D721Med (cell line): ENCODE measurements at regions not wholly inside any gene's neighbourhood (a gene's known extent, or its start where the extent isn't known, plus 50 kb on each side); places are given as distances from the start of the nearest gene placed in this dataset.

Experiments
- DNase-seq: peaks from one replicate; pipeline ENCODE4 v3.0.0; 2011; ENCODE audit warnings: low spot score; ENCODE audit not compliant: insufficient read length
- FAIRE-seq: peaks from 2 replicates; lab custom pipeline; 2011; peaks lifted over from hg19 to GRCh38; lab: Jason Lieb, UNC
- TF ChIP-seq, protein P1 (sequence below): IDR thresholded peaks from 2 replicates; pipeline ENCODE4 v1.5.1; 2012; ENCODE audit warnings: mild to moderate bottlenecking, control low read depth; ENCODE audit not compliant: insufficient read depth; ENCODE audit errors: missing control alignments

DNA sequence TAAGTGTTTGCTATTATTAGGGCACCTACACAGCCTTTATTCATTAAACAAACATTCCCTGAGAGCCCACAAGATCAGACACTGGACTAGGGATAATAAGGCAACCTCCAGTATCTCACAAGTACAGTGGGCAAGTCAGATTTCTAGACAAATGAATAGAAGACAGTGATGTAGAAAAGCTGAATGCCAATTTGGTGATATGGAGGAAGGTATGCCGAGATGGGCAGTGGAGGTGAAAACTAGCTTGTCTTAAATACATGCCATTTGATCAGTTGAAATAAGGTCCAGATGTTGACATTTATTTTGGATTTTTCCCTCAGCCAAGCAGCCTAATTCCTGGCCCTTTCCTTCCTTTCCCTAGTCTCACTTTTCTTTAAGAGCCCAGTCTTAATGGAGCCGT is 130.3 kb downstream of the RXFP2 start:
- DNase-seq (no peak), FAIRE-seq (no peak)
- TF ChIP-seq, protein P1, sequence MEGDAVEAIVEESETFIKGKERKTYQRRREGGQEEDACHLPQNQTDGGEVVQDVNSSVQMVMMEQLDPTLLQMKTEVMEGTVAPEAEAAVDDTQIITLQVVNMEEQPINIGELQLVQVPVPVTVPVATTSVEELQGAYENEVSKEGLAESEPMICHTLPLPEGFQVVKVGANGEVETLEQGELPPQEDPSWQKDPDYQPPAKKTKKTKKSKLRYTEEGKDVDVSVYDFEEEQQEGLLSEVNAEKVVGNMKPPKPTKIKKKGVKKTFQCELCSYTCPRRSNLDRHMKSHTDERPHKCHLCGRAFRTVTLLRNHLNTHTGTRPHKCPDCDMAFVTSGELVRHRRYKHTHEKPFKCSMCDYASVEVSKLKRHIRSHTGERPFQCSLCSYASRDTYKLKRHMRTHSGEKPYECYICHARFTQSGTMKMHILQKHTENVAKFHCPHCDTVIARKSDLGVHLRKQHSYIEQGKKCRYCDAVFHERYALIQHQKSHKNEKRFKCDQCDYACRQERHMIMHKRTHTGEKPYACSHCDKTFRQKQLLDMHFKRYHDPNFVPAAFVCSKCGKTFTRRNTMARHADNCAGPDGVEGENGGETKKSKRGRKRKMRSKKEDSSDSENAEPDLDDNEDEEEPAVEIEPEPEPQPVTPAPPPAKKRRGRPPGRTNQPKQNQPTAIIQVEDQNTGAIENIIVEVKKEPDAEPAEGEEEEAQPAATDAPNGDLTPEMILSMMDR = no peak

DNA sequence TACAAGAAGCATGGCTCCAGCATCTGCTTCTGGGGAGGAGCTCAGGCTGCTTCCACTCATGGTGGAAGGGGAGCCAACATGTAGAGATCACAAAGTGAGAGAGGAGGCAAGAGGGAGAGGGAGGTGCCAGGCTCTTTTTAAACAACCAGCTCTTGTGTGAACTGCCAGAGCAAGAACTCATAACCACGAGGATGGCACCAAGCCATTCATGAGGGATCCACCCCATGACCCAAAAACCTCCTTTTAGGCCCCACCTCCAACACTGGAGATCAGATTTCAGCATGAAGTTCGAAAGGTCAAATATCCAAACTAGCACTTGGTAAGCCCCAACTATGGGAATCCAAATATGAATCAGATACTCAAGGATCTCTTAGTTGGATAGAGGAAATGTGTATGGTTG is 131.2 kb downstream of the RXFP2 start:
- TF ChIP-seq, protein P1 = no peak
- no peak for DNase-seq
- FAIRE-seq = no peak

GRCh38 chr13:31873145-31873544 is 133.8 kb downstream of the RXFP2 start:
- TF ChIP-seq, protein P1 = no peak
- DNase-seq (no peak), FAIRE-seq (no peak)

DNA sequence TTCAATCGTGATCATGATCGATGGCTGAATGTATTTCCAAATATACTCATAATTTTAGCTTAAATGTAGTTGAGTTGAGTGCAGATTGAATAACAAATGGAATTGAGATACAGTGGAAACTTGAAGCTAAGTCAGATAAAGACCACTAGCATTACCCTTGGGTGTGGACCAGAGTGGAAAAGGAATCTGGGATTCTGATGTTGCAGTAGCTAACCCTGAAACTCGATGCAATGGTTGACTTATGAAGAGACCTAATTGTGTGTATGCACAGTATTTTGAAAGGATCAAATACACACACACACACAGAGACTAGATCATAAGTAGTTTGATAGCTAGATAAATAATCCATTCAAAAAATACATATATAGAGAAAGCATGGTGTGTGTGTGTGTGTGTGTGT is 135.8 kb downstream of the RXFP2 start:
- FAIRE-seq (peak; percentile 79), DNase-seq (no peak)
- TF ChIP-seq, protein P1 = no peak

DNA sequence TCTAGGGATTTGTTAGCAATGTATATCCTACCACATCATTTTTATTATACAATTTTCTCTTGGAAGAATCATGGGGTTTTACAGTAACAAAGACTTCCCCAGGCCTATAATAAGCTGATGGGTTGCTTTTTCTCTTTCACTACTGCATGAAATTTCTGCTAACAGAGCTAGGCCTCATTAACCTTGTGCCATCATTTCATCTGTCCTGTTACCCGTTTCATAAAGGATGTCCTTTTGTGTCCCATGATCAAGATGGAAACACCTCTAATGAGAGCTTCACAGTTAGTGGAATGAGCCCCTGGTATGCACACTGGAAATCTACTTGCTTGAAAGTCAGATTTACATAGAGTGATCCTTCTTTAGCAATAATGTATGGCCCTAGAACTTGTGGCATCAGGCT is 138.7 kb downstream of the RXFP2 start:
- DNase-seq = no peak
- TF ChIP-seq, protein P1 = no peak
- no peak for FAIRE-seq

GRCh38 chr13:31878495-31878894 is 139.2 kb downstream of the RXFP2 start:
- TF ChIP-seq, protein P1 = no peak
- DNase-seq (no peak), FAIRE-seq (no peak)

DNA sequence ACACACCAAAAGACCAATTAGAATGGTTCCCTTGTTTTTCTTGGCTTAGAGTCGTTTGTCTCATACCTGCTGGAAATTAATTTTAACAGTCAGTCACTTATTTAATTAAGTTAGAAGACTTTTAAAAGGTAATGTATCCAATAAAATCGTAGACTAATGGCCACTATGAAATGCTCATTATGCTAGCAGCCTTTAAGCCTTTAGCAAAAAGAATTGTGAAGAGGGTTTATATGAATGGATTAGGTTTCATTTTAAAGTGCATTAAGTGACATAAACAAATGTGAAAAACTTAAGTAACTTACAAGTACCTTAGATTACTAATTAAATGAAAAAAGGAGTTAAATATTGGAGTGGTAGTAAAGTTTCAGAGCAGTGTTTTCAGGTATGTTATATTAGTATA is 139.6 kb downstream of the RXFP2 start:
- no peak for FAIRE-seq
- DNase-seq = no peak
- TF ChIP-seq, protein P1 = no peak
